H1 (cell line): ENCODE measurements at regions not wholly inside any gene's neighbourhood (a gene's known extent, or its start where the extent isn't known, plus 50 kb on each side); places are given as distances from the start of the nearest gene placed in this dataset.

Experiments
- CTCF ChIA-PET: fragments of 300-600 bp; sonication (Branson Sonifier 250); formaldehyde crosslinking; loops from one replicate; lab custom pipeline; 2021; ENCODE audit not compliant: partially characterized antibody; lab: Charles Lee
- POLR2A ChIA-PET: fragments of 300-600 bp; sonication (Branson Sonifier 250); formaldehyde crosslinking; loops from one replicate; lab custom pipeline; 2021; ENCODE audit warnings: inconsistent platforms; ENCODE audit not compliant: partially characterized antibody; lab: Charles Lee
- DNase-seq, 2 experiments: peaks; one replicate each; pipeline versions ENCODE4 v3.0.0 to v3.0.0-alpha.2; 2010 to 2022; ENCODE audit warnings: low spot score in 2 of 2, low read depth in 1 of 2, mixed read lengths in 1 of 2
- FAIRE-seq: peaks from 2 replicates; lab custom pipeline; 2011; peaks lifted over from hg19 to GRCh38; lab: Jason Lieb, UNC
- H2AFZ ChIP-seq: 2 replicates; pipeline ENCODE4 v1.8.1; 2012; ENCODE audit warnings: low read length, inconsistent platforms
- H2AK5ac ChIP-seq: 2 replicates; pipeline ENCODE4 v1.6.1; 2013; ENCODE audit warnings: low read depth, low read length
- H2BK120ac ChIP-seq: replicated peaks from 2 replicates; pipeline ENCODE3; 2013; ENCODE audit warnings: low read depth, low read length, inconsistent platforms
- H2BK12ac ChIP-seq: 2 replicates; pipeline ENCODE4 v1.6.1; 2013; ENCODE audit warnings: low read depth, low read length
- H2BK15ac ChIP-seq: 2 replicates; pipeline ENCODE4 v1.6.1; 2013; ENCODE audit warnings: low read length
- H2BK20ac ChIP-seq: 2 replicates; pipeline ENCODE4 v1.6.1; 2013; ENCODE audit warnings: low read length
- H2BK5ac ChIP-seq: 2 replicates; pipeline ENCODE4 v1.6.1; 2013; ENCODE audit warnings: low read depth, low read length
- H3K14ac ChIP-seq: 2 replicates; pipeline ENCODE4 v1.6.1; 2013; ENCODE audit warnings: inconsistent platforms; ENCODE audit not compliant: insufficient read length
- H3K18ac ChIP-seq: 2 replicates; pipeline ENCODE4 v1.6.1; 2013; ENCODE audit warnings: low read length; ENCODE audit errors: extremely low read depth
- H3K23ac ChIP-seq: 2 replicates; pipeline ENCODE4 v1.6.1; 2013; ENCODE audit warnings: inconsistent platforms; ENCODE audit not compliant: insufficient read length
- H3K23me2 ChIP-seq: 2 replicates; pipeline ENCODE4 v1.6.1; 2013; ENCODE audit warnings: low read depth, low read length
- H3K27ac ChIP-seq: 2 replicates; pipeline ENCODE4 v1.6.1; 2011; ENCODE audit warnings: low read depth, low read length, inconsistent platforms
- H3K27me3 ChIP-seq, 4 experiments: replicated peaks in 1 of 4; 1 replicate in 1 of 4; 2 replicates in 3 of 4; pipeline versions ENCODE4 v1.6.1 to v1.8.1; 2011 to 2013; ENCODE audit warnings: low read length in 3 of 4, mild to moderate bottlenecking in 3 of 4, inconsistent platforms in 2 of 4, mixed read lengths in 2 of 4, moderate library complexity in 1 of 4; ENCODE audit not compliant: control insufficient read depth in 3 of 4, insufficient read depth in 3 of 4; ENCODE audit errors: extremely low read depth in 1 of 4
- H3K36me3 ChIP-seq, 4 experiments: 2 replicates each; pipeline versions ENCODE4 v1.6.1 to v1.8.1; 2011 to 2013; ENCODE audit warnings: mild to moderate bottlenecking in 4 of 4, low read length in 3 of 4, moderate library complexity in 2 of 4, control low read depth in 1 of 4, inconsistent platforms in 1 of 4; ENCODE audit not compliant: insufficient read depth in 4 of 4, control insufficient read depth in 2 of 4
- H3K4ac ChIP-seq: replicated peaks from 2 replicates; pipeline ENCODE3; 2013; ENCODE audit warnings: low read length, low read depth, mixed read lengths, inconsistent platforms; ENCODE audit not compliant: insufficient read length
- H3K4me1 ChIP-seq, 4 experiments: replicated peaks in 1 of 4; 1 replicate in 1 of 4; 2 replicates in 3 of 4; pipeline versions ENCODE4 v1.6.1 to v1.8.1; 2011 to 2013; ENCODE audit warnings: low read length in 3 of 4, inconsistent platforms in 2 of 4, mixed read lengths in 1 of 4; ENCODE audit not compliant: insufficient read depth in 4 of 4, control insufficient read depth in 3 of 4
- H3K4me2 ChIP-seq, 2 experiments: 2 replicates each; pipeline versions ENCODE4 v1.6.1 to v1.8.1; 2011 to 2013; ENCODE audit warnings: low read depth in 2 of 2, low read length in 2 of 2, control low read depth in 1 of 2, inconsistent platforms in 1 of 2, mild to moderate bottlenecking in 1 of 2; ENCODE audit not compliant: insufficient read depth in 1 of 2
- H3K4me3 ChIP-seq, 4 experiments: fragments of 200-600, 300-600 bp in 1 of 4; sonication (generic), shearing (Covaris generic), sonication (Bioruptor Twin) in 1 of 4; 2 replicates each; pipeline versions ENCODE4 v1.5.1 to v1.8.1; 2011 to 2016; ENCODE audit warnings: low read length in 4 of 4, low read depth in 3 of 4, control low read depth in 2 of 4, inconsistent platforms in 2 of 4, mild to moderate bottlenecking in 2 of 4, mixed read lengths in 1 of 4, moderate library complexity in 1 of 4; ENCODE audit not compliant: insufficient read depth in 2 of 4; ENCODE audit errors: extremely low read depth in 1 of 4
- H3K56ac ChIP-seq: replicated peaks from 2 replicates; pipeline ENCODE3; 2013; ENCODE audit warnings: low read depth, mild to moderate bottlenecking, mixed read lengths, low read length, inconsistent platforms; ENCODE audit not compliant: insufficient read length
- H3K79me1 ChIP-seq: 2 replicates; pipeline ENCODE4 v1.6.1; 2013; ENCODE audit warnings: low read depth, low read length, control low read depth
- H3K79me2 ChIP-seq, 2 experiments: 2 replicates each; pipeline versions ENCODE4 v1.6.1 to v1.8.1; 2012 to 2013; ENCODE audit warnings: low read length in 2 of 2, mild to moderate bottlenecking in 2 of 2, inconsistent platforms in 1 of 2; ENCODE audit not compliant: insufficient read depth in 2 of 2, control insufficient read depth in 1 of 2
- H3K9ac ChIP-seq, 4 experiments: replicated peaks in 1 of 4; 1 replicate in 1 of 4; 2 replicates in 3 of 4; pipeline versions ENCODE4 v1.6.1 to v1.8.1; 2011 to 2013; ENCODE audit warnings: low read depth in 3 of 4, low read length in 3 of 4, control low read depth in 2 of 4, mild to moderate bottlenecking in 2 of 4, moderate library complexity in 2 of 4, inconsistent platforms in 1 of 4; ENCODE audit errors: extremely low read depth in 1 of 4
- H3K9me3 ChIP-seq, 2 experiments: 2 replicates each; pipeline versions ENCODE4 v1.6.1 to v1.8.1; 2012 to 2013; ENCODE audit warnings: mild to moderate bottlenecking in 2 of 2, moderate library complexity in 2 of 2, control low read depth in 1 of 2, inconsistent platforms in 1 of 2, low read depth in 1 of 2, low read length in 1 of 2, mixed read lengths in 1 of 2; ENCODE audit not compliant: insufficient read depth in 2 of 2
- H4K20me1 ChIP-seq, 2 experiments: replicated peaks in 1 of 2; 2 replicates each; pipeline versions ENCODE3 to v1.8.1; 2011 to 2013; ENCODE audit warnings: inconsistent platforms in 2 of 2, low read length in 2 of 2, mild to moderate bottlenecking in 1 of 2; ENCODE audit not compliant: insufficient read depth in 2 of 2, control insufficient read depth in 1 of 2
- H4K5ac ChIP-seq: 2 replicates; pipeline ENCODE4 v1.6.1; 2013; ENCODE audit warnings: low read length, low read depth, mixed read lengths, inconsistent platforms; ENCODE audit not compliant: insufficient read length
- H4K8ac ChIP-seq: 2 replicates; pipeline ENCODE4 v1.8.0; 2013; ENCODE audit warnings: mild to moderate bottlenecking, moderate library complexity, low read length, inconsistent platforms; ENCODE audit not compliant: insufficient read depth; ENCODE audit errors: extremely low read depth
- H4K91ac ChIP-seq: replicated peaks from 2 replicates; pipeline ENCODE3; 2013; ENCODE audit warnings: low read length, mixed read lengths, inconsistent platforms; ENCODE audit not compliant: insufficient read length
- CHD1 ChIP-seq: IDR thresholded peaks from 2 replicates; pipeline ENCODE4 v1.6.1; 2012; ENCODE audit warnings: low read depth, low read length, improper control_type of control experiment
- E2F6 ChIP-seq: IDR thresholded peaks from 2 replicates; pipeline ENCODE4 v1.6.1; 2012; ENCODE audit warnings: inconsistent platforms
- HDAC6 ChIP-seq: IDR thresholded peaks from one replicate; pipeline ENCODE4 v1.7.1; 2012; ENCODE audit warnings: low read depth, mild to moderate bottlenecking, inconsistent platforms, low read length, moderate library complexity
- MAX ChIP-seq: IDR thresholded peaks from 2 replicates; pipeline ENCODE4 v1.6.1; 2012; ENCODE audit warnings: inconsistent platforms
- PHF8 ChIP-seq: fragments of 200-600 bp; sonication (generic); conservative IDR thresholded peaks from 2 replicates; pipeline ENCODE4 v1.7.1; 2012; ENCODE audit warnings: low read depth, mild to moderate bottlenecking, inconsistent platforms, low read length, moderate library complexity
- SIX5 ChIP-seq: IDR thresholded peaks from 2 replicates; pipeline ENCODE4 v1.6.1; 2011; ENCODE audit warnings: mild to moderate bottlenecking, low read depth, low read length
- SP1 ChIP-seq: IDR thresholded peaks from 2 replicates; pipeline ENCODE4 v1.6.1; 2011; ENCODE audit warnings: low read depth, low read length
- SP2 ChIP-seq: IDR thresholded peaks from 2 replicates; pipeline ENCODE4 v1.6.1; 2012; ENCODE audit warnings: mild to moderate bottlenecking, low read length, inconsistent platforms
- TAF1 ChIP-seq: IDR thresholded peaks from 2 replicates; pipeline ENCODE4 v1.6.1; 2011; ENCODE audit warnings: mild to moderate bottlenecking, low read depth, low read length
- TCF12 ChIP-seq: IDR thresholded peaks from 2 replicates; pipeline ENCODE4 v1.6.1; 2011; ENCODE audit warnings: low read depth, mild to moderate bottlenecking, low read length
- ZNF274 ChIP-seq: IDR thresholded peaks from 2 replicates; pipeline ENCODE4 v1.7.0; 2012; ENCODE audit warnings: low read length, borderline replicate concordance; ENCODE audit errors: extremely low read depth
- WGBS, 2 experiments: shearing (Covaris generic) in 1 of 2; methylation state at CpG; one replicate each; pipeline versions ENCODE4 v1.1.6 to v1.1.7; 2013 to 2015; ENCODE audit warnings: low lambda C conversion rate in 2 of 2, mixed read lengths in 2 of 2, inconsistent platforms in 1 of 2, low coverage in 1 of 2, missing lambda C conversion rate in 1 of 2; ENCODE audit not compliant: insufficient replicate concordance in 2 of 2, insufficient coverage in 1 of 2, insufficient read length in 1 of 2; ENCODE audit errors: extremely low coverage in 1 of 2, missing lambda C conversion rate in 1 of 2; 5-methylcytosine and 5-hydroxymethylcytosine counted together

- Histone ChIP-seq H4K91ac (no peak overlapping the region), H3K36me3 (no peaks in the 10 kb centered on the region), H3K23me2 (no peaks in the 10 kb centered on the region), H2BK12ac (no peak overlapping the region), H3K79me1 (no peaks in the 10 kb centered on the region), H2BK120ac (no peak overlapping the region), H3K23ac (no peak overlapping the region), H3K27ac (no peak overlapping the region), H3K18ac (no peak overlapping the region), H3K79me2 (no peaks in the 10 kb centered on the region)
- no peak for DNase-seq
- TF ChIP-seq ZNF274 (no peak), SIX5 (no peak), SP2 (no peak), E2F6 (no peak), PHF8 (no peak), MAX (no peak), HDAC6 (no peak), TAF1 (no peak), TCF12 (no peak), CHD1 (no peak), SP1 (no peak)
- TF ChIP-seq, all 59 proteins: peak for 0
- no peak overlapping the region for H2BK20ac ChIP-seq
- no peak overlapping the region for H2BK15ac ChIP-seq
- H3K4ac ChIP-seq: no peak overlapping the region
- FAIRE-seq: no peak
- H4K5ac ChIP-seq: no peak overlapping the region
- CTCF ChIA-PET: interaction anchor here (0.8 to 1.7 kb wide), 3 partner anchors 8 to 237 kb away, joined by 4 to 5 read pairs (median 5); no protein-coding TSS in a partner anchor
- POLR2A ChIA-PET: no interaction called here
- no peaks in the 10 kb centered on the region for H3K27me3 ChIP-seq
- peaks cover 14 to 19% of the 10 kb centered on the region in 2 experiments for H3K9me3 ChIP-seq
- no peaks in the 10 kb centered on the region for H4K20me1 ChIP-seq
- H2AFZ ChIP-seq: no peak overlapping the region
- H2BK5ac ChIP-seq: no peak overlapping the region
- H4K8ac ChIP-seq: no peak overlapping the region
- H3K14ac ChIP-seq: no peak overlapping the region
- no peaks in the 10 kb centered on the region for H3K4me1 ChIP-seq
- H3K9ac ChIP-seq: no peak overlapping the region
- WGBS, 2 experiments: 95% methylated on average over 4 of the region's 4 CpGs; no CpG with 5 or more reads in 1 of the 2 experiments
- no peak overlapping the region for H3K56ac ChIP-seq
- no peak overlapping the region for H3K4me2 ChIP-seq
- no peak overlapping the region for H2AK5ac ChIP-seq
- H3K4me3 ChIP-seq: no peak overlapping the region
Observed at GRCh38 chr11:26219183-26220117, 112.5 kb upstream of the ANO3 start.
